Colonic mucosa (tissue), 4 donors: ENCODE measurements at regions not wholly inside any gene's neighbourhood (a gene's known extent, or its start where the extent isn't known, plus 50 kb on each side); places are given as distances from the start of the nearest gene placed in this dataset.
A peak's percentile ranks its signal among the peaks of the same experiment; 100 is the strongest.

ENCODE experiments used
- DNase-seq: peaks from one replicate; pipeline ENCODE4 v3.0.0-alpha.2; 2020
- H3K27ac ChIP-seq: fragments of 200-600 bp; one replicate; pipeline ENCODE4 v1.8.0; 2021
- H3K27me3 ChIP-seq: fragments of 200-600 bp; one replicate; pipeline ENCODE4 v1.8.0; 2021
- H3K36me3 ChIP-seq: fragments of 200-600 bp; one replicate; pipeline ENCODE4 v1.8.0; 2021
- H3K4me1 ChIP-seq: fragments of 200-600 bp; one replicate; pipeline ENCODE4 v1.8.0; 2021; ENCODE audit warnings: mild to moderate bottlenecking
- H3K4me3 ChIP-seq: fragments of 200-600 bp; one replicate; pipeline ENCODE4 v1.8.0; 2021
- H3K9ac ChIP-seq, 2 donors: one replicate each; pipeline ENCODE4 v1.7.0; 2013; ENCODE audit warnings: control low read depth in 2 of 2, low read depth in 2 of 2, low read length in 2 of 2
- H3K9me3 ChIP-seq: fragments of 200-600 bp; one replicate; pipeline ENCODE4 v1.8.0; 2021
- intact Hi-C: fragments of 100-400 bp; cut with DNase I; formaldehyde crosslinking; loops from one replicate; pipeline ENCODE4 v1.14.1; 2022
- TF ChIP-seq, protein P1 (sequence below): fragments of 200-600 bp; IDR thresholded peaks from one replicate; pipeline ENCODE4 v1.8.0; 2022; ENCODE audit warnings: antibody characterized with exemption, mild to moderate bottlenecking
- donor health status: healthy.
- donor health status: DM: no; HTN: no; CAD: no.
- donor health status: DM: no; HTN: no; CAD: no.

DNA sequence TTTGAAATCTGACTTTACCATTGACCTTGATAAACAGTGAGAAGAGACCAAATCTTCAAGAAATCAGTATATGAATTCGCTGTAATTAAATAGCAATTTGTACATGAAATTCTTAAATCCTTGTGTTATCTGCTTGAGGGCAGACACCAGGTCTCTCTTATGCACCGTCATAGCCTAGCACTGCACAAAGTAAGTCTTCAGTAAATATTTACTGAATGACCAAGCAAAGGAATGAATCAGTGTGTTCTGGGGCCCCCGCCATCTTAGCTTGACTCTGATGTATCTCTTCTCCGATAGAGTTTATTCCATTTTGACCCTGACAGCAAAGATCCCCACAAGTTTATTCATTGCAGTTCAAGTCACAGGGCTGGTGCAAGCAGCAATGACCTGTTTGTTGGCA is 328.0 kb downstream of the TMEM114 start:
- H3K9ac ChIP-seq, result no peak overlapping the region
- DNase-seq, result no peak
- H3K27me3 ChIP-seq, result no peaks in the 10 kb centered on the region
- no peaks in the 10 kb centered on the region for H3K9me3 ChIP-seq
- H3K4me3 ChIP-seq, result no peak overlapping the region
- no peaks in the 10 kb centered on the region for H3K36me3 ChIP-seq
- intact Hi-C loops, result no loop called here
- TF ChIP-seq, protein P1, sequence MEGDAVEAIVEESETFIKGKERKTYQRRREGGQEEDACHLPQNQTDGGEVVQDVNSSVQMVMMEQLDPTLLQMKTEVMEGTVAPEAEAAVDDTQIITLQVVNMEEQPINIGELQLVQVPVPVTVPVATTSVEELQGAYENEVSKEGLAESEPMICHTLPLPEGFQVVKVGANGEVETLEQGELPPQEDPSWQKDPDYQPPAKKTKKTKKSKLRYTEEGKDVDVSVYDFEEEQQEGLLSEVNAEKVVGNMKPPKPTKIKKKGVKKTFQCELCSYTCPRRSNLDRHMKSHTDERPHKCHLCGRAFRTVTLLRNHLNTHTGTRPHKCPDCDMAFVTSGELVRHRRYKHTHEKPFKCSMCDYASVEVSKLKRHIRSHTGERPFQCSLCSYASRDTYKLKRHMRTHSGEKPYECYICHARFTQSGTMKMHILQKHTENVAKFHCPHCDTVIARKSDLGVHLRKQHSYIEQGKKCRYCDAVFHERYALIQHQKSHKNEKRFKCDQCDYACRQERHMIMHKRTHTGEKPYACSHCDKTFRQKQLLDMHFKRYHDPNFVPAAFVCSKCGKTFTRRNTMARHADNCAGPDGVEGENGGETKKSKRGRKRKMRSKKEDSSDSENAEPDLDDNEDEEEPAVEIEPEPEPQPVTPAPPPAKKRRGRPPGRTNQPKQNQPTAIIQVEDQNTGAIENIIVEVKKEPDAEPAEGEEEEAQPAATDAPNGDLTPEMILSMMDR, result no peak
- no peak overlapping the region for H3K27ac ChIP-seq
- no peaks in the 10 kb centered on the region for H3K4me1 ChIP-seq

GRCh38 chr16:8260140-8260539 is 330.2 kb downstream of the TMEM114 start:
- intact Hi-C loops, result no loop called here
- Histone ChIP-seq H3K9me3 (no peaks in the 10 kb centered on the region), H3K36me3 (no peaks in the 10 kb centered on the region), H3K4me3 (no peak overlapping the region), H3K27ac (no peak overlapping the region), H3K27me3 (no peaks in the 10 kb centered on the region), H3K9ac (no peak overlapping the region), H3K4me1 (no peaks in the 10 kb centered on the region)
- DNase-seq, result no peak
- TF ChIP-seq, protein P1, result no peak

DNA sequence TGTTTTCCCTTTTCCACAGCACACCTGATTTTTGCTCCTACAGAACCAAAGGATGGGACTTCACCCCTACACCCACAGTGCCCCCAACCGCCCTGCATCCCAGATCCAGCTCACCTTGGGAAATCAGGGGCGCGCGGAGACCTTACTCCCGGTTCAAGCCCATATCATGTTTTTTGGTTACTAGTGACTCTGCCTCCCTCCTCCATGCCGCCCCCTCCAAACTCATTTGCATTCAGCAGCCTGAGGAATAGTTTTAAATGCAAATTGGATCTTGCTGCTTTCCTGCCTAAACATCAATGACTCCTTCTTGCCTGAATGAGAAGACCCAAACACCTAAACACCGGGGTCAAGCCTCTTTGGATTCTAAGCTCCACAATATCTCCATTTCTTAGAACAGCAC is 331.8 kb downstream of the TMEM114 start:
- no peaks in the 10 kb centered on the region for H3K4me1 ChIP-seq
- H3K9me3 ChIP-seq, result no peaks in the 10 kb centered on the region
- DNase-seq, result no peak
- no peak overlapping the region for H3K9ac ChIP-seq
- no peaks in the 10 kb centered on the region for H3K36me3 ChIP-seq
- intact Hi-C loops, result no loop called here
- H3K27ac ChIP-seq, result no peak overlapping the region
- H3K4me3 ChIP-seq, result no peak overlapping the region
- TF ChIP-seq, protein P1, result no peak
- H3K27me3 ChIP-seq, result no peaks in the 10 kb centered on the region

DNA sequence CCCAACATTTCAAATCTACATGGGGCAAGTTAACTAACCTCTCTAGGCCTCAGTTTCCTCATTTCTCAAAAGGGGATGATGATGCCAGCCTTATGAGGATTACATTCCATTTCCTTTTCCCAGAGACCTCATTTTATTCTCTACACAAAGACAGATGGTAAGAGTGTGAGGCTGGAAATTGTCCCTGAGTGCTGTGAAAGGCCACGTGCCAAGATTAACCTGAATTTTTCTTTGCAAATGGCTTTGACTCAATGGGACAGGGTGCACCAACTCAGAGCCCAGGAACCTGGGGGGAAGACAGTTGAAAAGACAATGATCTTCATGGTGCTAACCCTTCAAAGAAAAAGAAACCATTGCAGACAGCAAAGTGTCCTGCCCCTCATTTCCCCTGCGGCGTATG is 332.8 kb downstream of the TMEM114 start:
- no peak overlapping the region for H3K4me3 ChIP-seq
- intact Hi-C loops, result no loop called here
- H3K36me3 ChIP-seq, result no peaks in the 10 kb centered on the region
- TF ChIP-seq, protein P1, result no peak
- H3K27ac ChIP-seq, result no peak overlapping the region
- H3K27me3 ChIP-seq, result no peaks in the 10 kb centered on the region
- no peaks in the 10 kb centered on the region for H3K9me3 ChIP-seq
- DNase-seq, result no peak
- H3K9ac ChIP-seq, result no peak overlapping the region
- H3K4me1 ChIP-seq, result no peaks in the 10 kb centered on the region

DNA sequence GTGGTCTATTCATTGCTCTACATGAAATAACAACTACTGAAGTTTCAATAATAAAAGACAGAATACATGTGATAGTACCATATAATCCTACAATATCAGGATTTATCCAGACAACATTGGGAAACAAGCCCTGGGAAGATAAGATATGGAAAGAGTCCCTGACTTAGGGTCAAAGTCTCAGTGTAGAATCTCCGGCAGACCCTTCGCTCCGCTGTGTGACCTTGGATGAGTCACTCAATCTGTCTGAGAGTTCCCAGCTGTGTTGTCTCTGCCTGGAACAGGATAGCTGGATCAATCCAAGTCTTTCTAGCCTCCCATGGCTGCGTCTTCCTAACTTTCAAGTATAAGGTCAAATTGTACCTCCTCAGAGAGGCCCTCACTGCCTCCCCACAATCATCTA is 335.9 kb downstream of the TMEM114 start:
- no peak for DNase-seq
- H3K27ac ChIP-seq, result no peak overlapping the region
- intact Hi-C loops, result no loop called here
- H3K9ac ChIP-seq, result no peak overlapping the region
- H3K36me3 ChIP-seq, result no peaks in the 10 kb centered on the region
- no peaks in the 10 kb centered on the region for H3K9me3 ChIP-seq
- no peaks in the 10 kb centered on the region for H3K27me3 ChIP-seq
- no peak overlapping the region for H3K4me3 ChIP-seq
- TF ChIP-seq, protein P1, result no peak
- no peaks in the 10 kb centered on the region for H3K4me1 ChIP-seq

DNA sequence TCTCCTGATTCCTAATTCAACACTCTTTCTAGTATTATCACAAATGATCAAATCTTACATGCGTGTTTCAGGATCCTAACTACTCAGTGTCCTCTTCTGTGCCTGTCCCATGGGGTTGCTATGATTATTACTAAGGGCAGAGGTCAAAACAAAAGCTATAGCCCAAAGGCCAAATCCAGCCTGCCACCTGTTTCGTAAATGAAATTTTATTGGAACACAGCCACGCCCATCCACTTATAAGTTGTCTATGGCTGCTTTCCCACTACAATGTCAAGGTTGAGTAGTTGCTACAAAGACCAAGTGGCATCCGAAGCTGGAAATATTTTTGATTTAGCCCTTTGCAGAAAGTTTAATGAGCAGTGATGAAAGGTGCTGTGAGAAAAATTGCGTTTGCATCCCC is 336.6 kb downstream of the TMEM114 start:
- Histone ChIP-seq H3K36me3 (no peaks in the 10 kb centered on the region), H3K9ac (no peak overlapping the region), H3K4me3 (no peak overlapping the region), H3K27me3 (no peaks in the 10 kb centered on the region), H3K4me1 (no peaks in the 10 kb centered on the region), H3K27ac (no peak overlapping the region), H3K9me3 (no peaks in the 10 kb centered on the region)
- TF ChIP-seq, protein P1, result no peak
- intact Hi-C loops, result no loop called here
- DNase-seq, result peak; percentile 24
